OCI-LY3 (cell line): ENCODE measurements at regions not wholly inside any gene's neighbourhood (a gene's known extent, or its start where the extent isn't known, plus 50 kb on each side); places are given as distances from the start of the nearest gene placed in this dataset.

Experiments used
- H2AFZ ChIP-seq: fragments of 200-600, 300-600 bp; shearing (Covaris generic); 2 replicates; pipeline ENCODE4 v1.6.0; 2014; ENCODE audit warnings: antibody characterized with exemption, low read depth, low read length
- H3K27ac ChIP-seq: fragments of 200-600, 300-600 bp; sonication (generic); 2 replicates; pipeline ENCODE4 v1.5.1; 2014; ENCODE audit warnings: mild to moderate bottlenecking, low read length, moderate library complexity, mixed read lengths
- H3K27me3 ChIP-seq: fragments of 200-600, 300-600 bp; sonication (generic); 2 replicates; pipeline ENCODE4 v1.6.1; 2014; ENCODE audit warnings: low read depth, low read length, mixed read lengths
- H3K36me3 ChIP-seq: fragments of 200-600, 300-600 bp; sonication (generic); replicated peaks from 2 replicates; pipeline ENCODE3; 2014; ENCODE audit warnings: low read depth, low read length, mixed read lengths
- H3K4me1 ChIP-seq: fragments of 300-600, 200-600 bp; sonication (generic); 2 replicates; pipeline ENCODE4 v1.6.1; 2014; ENCODE audit warnings: low read length, mixed read lengths
- H3K4me2 ChIP-seq: fragments of 200-600, 300-600 bp; sonication (generic); 2 replicates; pipeline ENCODE4 v1.6.1; 2014; ENCODE audit warnings: low read length, mixed read lengths
- H3K4me3 ChIP-seq: fragments of 300-600, 200-600 bp; sonication (generic); 2 replicates; pipeline ENCODE4 v1.5.1; 2014; ENCODE audit warnings: antibody characterized with exemption, mild to moderate bottlenecking, low read length, moderate library complexity
- H3K79me2 ChIP-seq: fragments of 300-600, 200-600 bp; shearing (Covaris generic); 2 replicates; pipeline ENCODE4 v1.6.1; 2014; ENCODE audit warnings: mild to moderate bottlenecking, low read length, mixed read lengths
- H3K9ac ChIP-seq: fragments of 300-600, 200-600 bp; shearing (Covaris generic); 2 replicates; pipeline ENCODE4 v1.6.0; 2014; ENCODE audit warnings: mild to moderate bottlenecking, low read length, moderate library complexity
- H3K9me3 ChIP-seq: fragments of 200-600, 300-600 bp; shearing (Covaris generic); 2 replicates; pipeline ENCODE4 v1.6.1; 2014; ENCODE audit warnings: low read length, mixed read lengths; ENCODE audit not compliant: insufficient read depth
- H4K20me1 ChIP-seq: fragments of 200-600, 300-600 bp; sonication (generic); 2 replicates; pipeline ENCODE4 v1.6.1; 2016; ENCODE audit warnings: low read length, mixed read lengths; ENCODE audit not compliant: insufficient read depth
- CTCF ChIP-seq: fragments of 200-600, 300-600 bp; sonication (generic); IDR thresholded peaks from 2 replicates; pipeline ENCODE4 v1.5.1; 2014; ENCODE audit warnings: antibody characterized with exemption, low read length, low read depth
- EZH2phosphoT487 ChIP-seq: fragments of 200-600 bp; shearing (Covaris generic); IDR thresholded peaks from 2 replicates; pipeline ENCODE4 v1.6.1; 2018; ENCODE audit warnings: antibody characterized with exemption, mixed run types, low read depth

GRCh38 chr9:117958726-117959125 is 254.5 kb downstream of the TLR4 start:
- no peak overlapping the region for H3K27ac ChIP-seq
- no peak overlapping the region for H3K9ac ChIP-seq
- no peak overlapping the region for H3K4me3 ChIP-seq
- no peaks in the 10 kb centered on the region for H3K4me1 ChIP-seq
- no peak overlapping the region for H3K4me2 ChIP-seq
- no peaks in the 10 kb centered on the region for H3K79me2 ChIP-seq
- TF ChIP-seq CTCF: no peak
- TF ChIP-seq EZH2phosphoT487: no peak
- H3K36me3 ChIP-seq: no peaks in the 10 kb centered on the region
- H3K9me3 ChIP-seq: no peaks in the 10 kb centered on the region
- 0 out of 2 replicates have a peak, but pooled peaks cover 3% of the 10 kb centered on the region for H3K27me3 ChIP-seq
- no peak overlapping the region for H2AFZ ChIP-seq
- no peaks in the 10 kb centered on the region for H4K20me1 ChIP-seq

- Histone ChIP-seq H3K27me3 (peaks cover 11% of the 10 kb centered on the region; the same call in 1 of the 2 replicates), H3K79me2 (no peaks in the 10 kb centered on the region), H3K27ac (no peak overlapping the region), H3K9ac (no peak overlapping the region), H4K20me1 (no peaks in the 10 kb centered on the region), H3K9me3 (no peaks in the 10 kb centered on the region), H3K36me3 (no peaks in the 10 kb centered on the region), H2AFZ (no peak overlapping the region), H3K4me1 (no peaks in the 10 kb centered on the region), H3K4me2 (no peak overlapping the region), H3K4me3 (no peak overlapping the region)
- no peak for TF ChIP-seq CTCF
- no peak for TF ChIP-seq EZH2phosphoT487
Measured at GRCh38 chr9:117963493-117964090, 259.4 kb downstream of the TLR4 start.

DNA sequence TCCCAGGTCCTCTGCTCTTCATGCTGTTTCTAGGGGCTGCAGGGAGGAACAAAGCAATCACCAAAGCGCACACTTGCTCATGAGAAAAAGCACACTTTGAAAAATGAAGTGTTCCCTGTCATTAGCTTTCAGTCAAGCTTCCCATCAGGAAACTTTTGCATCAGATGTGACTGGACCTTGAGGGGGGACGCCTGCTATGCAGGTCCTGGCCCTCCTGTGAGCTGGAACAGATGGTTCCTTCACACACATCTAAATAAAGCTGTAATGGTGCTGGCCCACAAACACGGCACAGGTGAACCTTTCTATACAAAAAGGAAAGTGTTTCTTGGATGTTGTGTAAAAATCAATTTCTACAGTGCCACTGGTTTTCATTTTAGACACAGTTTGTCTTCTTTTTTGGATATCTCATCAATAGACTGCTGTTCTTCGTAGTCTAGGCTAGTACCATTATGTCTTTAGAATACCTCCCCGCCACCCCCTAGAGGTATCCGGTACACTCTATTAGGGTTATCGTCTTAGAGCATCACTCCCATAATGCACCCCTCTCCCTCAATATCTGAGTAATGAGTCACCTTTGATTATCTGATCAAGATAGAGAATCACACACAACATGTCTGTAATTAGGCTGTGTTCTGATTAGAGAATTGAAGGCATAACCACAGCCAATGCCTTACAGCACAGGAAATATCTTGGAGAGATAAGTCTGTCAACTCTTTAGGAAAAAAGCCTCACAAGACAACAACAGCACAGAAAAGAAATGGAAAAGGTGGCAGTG is 266.3 kb downstream of the TLR4 start:
- Histone ChIP-seq H3K9ac (no peak overlapping the region), H3K79me2 (no peaks in the 10 kb centered on the region), H2AFZ (no peak overlapping the region), H3K4me3 (no peak overlapping the region), H4K20me1 (no peaks in the 10 kb centered on the region), H3K27me3 (peaks cover 10% of the 10 kb centered on the region; the same call in 1 of the 2 replicates), H3K4me2 (no peak overlapping the region), H3K36me3 (no peaks in the 10 kb centered on the region), H3K9me3 (no peaks in the 10 kb centered on the region), H3K27ac (no peak overlapping the region), H3K4me1 (no peaks in the 10 kb centered on the region)
- TF ChIP-seq CTCF (no peak), EZH2phosphoT487 (no peak)

DNA sequence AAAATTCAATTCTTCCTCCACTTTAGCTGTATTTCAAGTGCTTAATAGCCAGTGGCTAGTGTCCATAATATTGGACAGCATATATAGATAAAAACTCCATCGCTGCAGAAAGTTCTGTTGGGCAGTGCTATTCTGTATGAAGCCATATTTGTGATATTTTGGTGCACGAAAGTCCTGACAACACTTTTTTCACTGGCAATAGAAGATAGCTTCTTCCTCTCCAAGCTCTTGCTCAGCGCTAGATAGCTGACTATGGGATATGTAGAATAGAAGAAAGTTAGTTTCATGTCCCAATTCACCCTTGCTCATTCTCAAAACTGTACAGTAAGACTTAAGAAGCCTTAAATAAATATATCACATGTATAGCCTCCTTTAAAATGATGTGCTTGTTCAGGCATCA is 269.9 kb downstream of the TLR4 start:
- Histone ChIP-seq H3K9ac (no peak overlapping the region), H3K4me2 (no peak overlapping the region), H3K27me3 (0 out of 2 replicates have a peak, but pooled peaks cover 5% of the 10 kb centered on the region), H3K79me2 (no peaks in the 10 kb centered on the region), H3K4me3 (no peak overlapping the region), H4K20me1 (no peaks in the 10 kb centered on the region), H2AFZ (no peak overlapping the region), H3K9me3 (no peaks in the 10 kb centered on the region), H3K36me3 (no peaks in the 10 kb centered on the region), H3K27ac (no peak overlapping the region), H3K4me1 (no peaks in the 10 kb centered on the region)
- TF ChIP-seq EZH2phosphoT487 (no peak), CTCF (no peak)
